Stomach (tissue), 4 donors: ENCODE measurements at regions not wholly inside any gene's neighbourhood (a gene's known extent, or its start where the extent isn't known, plus 50 kb on each side); places are given as distances from the start of the nearest gene placed in this dataset.

Source experiments
- EP300 ChIP-seq: sonication (generic); formaldehyde crosslinking; IDR thresholded peaks from one replicate; pipeline ENCODE4 v1.6.1; 2017; ENCODE audit warnings: antibody characterized with exemption
- POLR2A ChIP-seq, 4 donors: fragments of 450-650 bp; IDR thresholded peaks; one replicate each; pipeline ENCODE4 v1.6.1; 2016; ENCODE audit warnings: antibody characterized with exemption in 4 of 4, control low read depth in 2 of 4, mild to moderate bottlenecking in 1 of 4, moderate library complexity in 1 of 4

DNA sequence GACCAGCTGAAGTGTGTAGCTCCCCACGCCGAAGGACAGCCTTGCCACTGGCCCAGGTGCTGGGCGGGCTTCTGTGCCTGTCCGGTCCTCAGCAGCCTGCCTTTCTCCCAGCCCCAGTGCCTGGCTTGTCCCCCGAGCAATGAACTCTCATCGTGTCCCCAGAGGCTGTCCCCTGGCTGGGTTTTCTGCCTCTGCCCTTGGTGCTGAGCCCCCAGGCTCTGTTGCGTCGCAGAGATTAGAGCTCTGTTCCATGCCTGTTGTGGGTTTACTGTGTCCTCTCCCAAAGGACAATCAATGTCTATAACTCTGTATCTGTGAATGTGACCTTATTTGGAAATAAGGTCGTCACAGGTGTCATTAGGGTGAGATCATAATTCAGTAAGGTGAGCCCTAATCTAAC lies 226.1 kb upstream of the SHH start:
- TF ChIP-seq POLR2A (IDR thresholded peaks at IDR 0.05) (no peak), EP300 (no peak)
